GM12878 (cell line): ENCODE measurements at regions not wholly inside any gene's neighbourhood (a gene's known extent, or its start where the extent isn't known, plus 50 kb on each side); places are given as distances from the start of the nearest gene placed in this dataset.

Source experiments
- ATAC-seq: fragments of 200-7000 bp; cut with Tn5 transposase; 3 replicates; pipeline ENCODE4 v1.9.1; 2020; ENCODE audit warnings: mild to moderate bottlenecking, moderate library complexity
- BruUV-seq: library from RNA; stranded (reverse); fragments of 400-500 nt; replicated peaks from 2 replicates; lab custom pipeline; 2021; lab: Mats Ljungman, UMichigan
- CTCF ChIA-PET: fragments of 300-600 bp; sonication (Branson Sonifier 250); formaldehyde crosslinking; extraction: SDS; loops from one replicate; lab custom pipeline; 2021; ENCODE audit warnings: inconsistent platforms; lab: Yijun Ruan, JAX
- POLR2A ChIA-PET: fragments of 350-600 bp; formaldehyde crosslinking; extraction: SDS; loops from one replicate; lab custom pipeline; 2021; ENCODE audit warnings: inconsistent platforms; lab: Charles Lee
- RAD21 ChIA-PET: fragments of 300-600 bp; sonication (Branson Sonifier 250); formaldehyde crosslinking; loops from one replicate; lab custom pipeline; 2023; ENCODE audit warnings: antibody characterized with exemption; ENCODE audit not compliant: unreplicated experiment; lab: Charles Lee
- SMC1A ChIA-PET: fragments of 300-600 bp; sonication (Branson Sonifier 250); formaldehyde crosslinking; loops from one replicate; lab custom pipeline; 2023; ENCODE audit not compliant: unreplicated experiment, uncharacterized antibody; lab: Charles Lee
- DNase-seq: peaks from one replicate; pipeline ENCODE4 v3.0.0-alpha.2; 2011; ENCODE audit warnings: low read depth, low spot score
- FAIRE-seq: peaks from 3 replicates; lab custom pipeline; 2011; peaks lifted over from hg19 to GRCh38; lab: Jason Lieb, UNC
- H2AFZ ChIP-seq: 2 replicates; pipeline ENCODE4 v1.6.0; 2011; ENCODE audit warnings: low read depth, low read length, control low read depth; ENCODE audit not compliant: control insufficient read depth
- H3K27ac ChIP-seq: 2 replicates; pipeline ENCODE4 v1.5.1; 2011; ENCODE audit warnings: control low read depth; ENCODE audit not compliant: control insufficient read depth, insufficient read depth
- H3K27me3 ChIP-seq, 2 experiments: replicated peaks in 1 of 2; 2 replicates each; pipeline versions ENCODE4 v1.6.0 to v1.6.1; 2011; ENCODE audit warnings: low read length in 1 of 2; ENCODE audit not compliant: control insufficient read depth in 2 of 2, insufficient read depth in 2 of 2
- H3K36me3 ChIP-seq, 2 experiments: 2 replicates each; pipeline ENCODE4 v1.5.1; 2011; ENCODE audit warnings: low read length in 1 of 2; ENCODE audit not compliant: control insufficient read depth in 2 of 2, insufficient read depth in 2 of 2
- H3K4me1 ChIP-seq: 2 replicates; pipeline ENCODE4 v1.6.1; 2011; ENCODE audit warnings: mild to moderate bottlenecking, low read length, moderate library complexity, mixed read lengths; ENCODE audit not compliant: control insufficient read depth, insufficient read depth
- H3K4me2 ChIP-seq: 2 replicates; pipeline ENCODE4 v1.6.0; 2011; ENCODE audit warnings: control low read depth; ENCODE audit not compliant: control insufficient read depth, insufficient read depth
- H3K4me3 ChIP-seq: fragments of 200-600 bp; sonication (generic); 2 replicates; pipeline ENCODE4 v1.5.1; 2016
- H3K79me2 ChIP-seq: 2 replicates; pipeline ENCODE4 v1.6.0; 2011; ENCODE audit warnings: low read length; ENCODE audit not compliant: control insufficient read depth, insufficient read depth
- H3K9ac ChIP-seq: 2 replicates; pipeline ENCODE4 v1.8.0; 2011; ENCODE audit warnings: low read length, control low read depth, mixed read lengths; ENCODE audit not compliant: control insufficient read depth, insufficient read depth
- H3K9me3 ChIP-seq: replicated peaks from 3 replicates; pipeline ENCODE4 v1.5.1; 2011; ENCODE audit warnings: mild to moderate bottlenecking, low read length; ENCODE audit not compliant: control insufficient read depth, insufficient read depth
- H4K20me1 ChIP-seq: 2 replicates; pipeline ENCODE4 v1.6.0; 2011; ENCODE audit not compliant: control insufficient read depth, insufficient read depth
- CHD2 ChIP-seq: IDR thresholded peaks from 2 replicates; pipeline ENCODE4 v1.6.1; 2011; ENCODE audit warnings: low read depth, low read length, improper control_type of control experiment, borderline replicate concordance
- DPF2 ChIP-seq: fragments of 450-650 bp; IDR thresholded peaks from 2 replicates; pipeline ENCODE4 v1.6.1; 2017; ENCODE audit warnings: mild to moderate bottlenecking
- MEF2B ChIP-seq: fragments of 450-650 bp; IDR thresholded peaks from 2 replicates; pipeline ENCODE4 v1.6.1; 2018; ENCODE audit warnings: mild to moderate bottlenecking, moderate library complexity; ENCODE audit not compliant: partially characterized antibody, poor library complexity, severe bottlenecking
- MYB ChIP-seq: fragments of 150-350 bp; IDR thresholded peaks from 2 replicates; pipeline ENCODE4 v1.6.1; 2014; ENCODE audit warnings: mild to moderate bottlenecking, low read depth, low read length, borderline replicate concordance
- NBN ChIP-seq: fragments of 450-650 bp; IDR thresholded peaks from 2 replicates; pipeline ENCODE4 v1.6.1; 2016
- POLR2AphosphoS2 ChIP-seq: IDR thresholded peaks from 2 replicates; pipeline ENCODE4 v1.6.1; 2011; ENCODE audit warnings: low read depth, mild to moderate bottlenecking, low read length, improper control_type of control experiment, moderate library complexity
- RB1 ChIP-seq: fragments of 450-650 bp; formaldehyde crosslinking; IDR thresholded peaks from 2 replicates; pipeline ENCODE4 v1.6.1; 2017; ENCODE audit warnings: mild to moderate bottlenecking, borderline replicate concordance
- RFX5 ChIP-seq: IDR thresholded peaks from 2 replicates; pipeline ENCODE4 v1.6.1; 2011; ENCODE audit warnings: low read depth, low read length, improper control_type of control experiment
- SIN3A ChIP-seq: IDR thresholded peaks from 2 replicates; pipeline ENCODE4 v1.6.1; 2012; ENCODE audit warnings: low read depth, low read length, improper control_type of control experiment
- SRF ChIP-seq, 2 experiments: IDR thresholded peaks; 2 replicates each; pipeline ENCODE4 v1.6.1; 2011; ENCODE audit warnings: low read depth in 2 of 2, low read length in 2 of 2, mild to moderate bottlenecking in 1 of 2, moderate library complexity in 1 of 2
- ZNF207 ChIP-seq: fragments of 450-650 bp; IDR thresholded peaks from 2 replicates; pipeline ENCODE4 v1.6.1; 2014; ENCODE audit warnings: antibody characterized with exemption, mild to moderate bottlenecking, borderline replicate concordance
- ZNF24 ChIP-seq: fragments of 450-650 bp; IDR thresholded peaks from 2 replicates; pipeline ENCODE4 v1.6.1; 2017; ENCODE audit warnings: antibody characterized with exemption, mild to moderate bottlenecking
- ZNF274 ChIP-seq: IDR thresholded peaks from one replicate; pipeline ENCODE4 v1.8.0; 2011; ENCODE audit not compliant: insufficient read length, insufficient read depth
- WGBS: methylation state at CpG from one replicate; pipeline ENCODE4 v1.1.6; 2016; ENCODE audit warnings: low lambda C conversion rate; ENCODE audit not compliant: insufficient replicate concordance, insufficient coverage; ENCODE audit errors: missing lambda C conversion rate; 5-methylcytosine and 5-hydroxymethylcytosine counted together
- in situ Hi-C: fragments of 300-500 bp; cut with MboI; formaldehyde crosslinking; loops from 9 replicates; pipeline ENCODE4 v1.14.3; 2018; ENCODE audit warnings: mixed read lengths
- intact Hi-C: fragments of 100-400 bp; cut with micrococcal nuclease; formaldehyde crosslinking; loops from one replicate; pipeline ENCODE4 v1.14.2; 2022; ENCODE audit not compliant: unreplicated experiment
- TF ChIP-seq, protein P1 (sequence below): fragments of 450-650 bp; IDR thresholded peaks from 2 replicates; pipeline ENCODE4 v1.6.1; 2017; ENCODE audit warnings: borderline replicate concordance

DNA sequence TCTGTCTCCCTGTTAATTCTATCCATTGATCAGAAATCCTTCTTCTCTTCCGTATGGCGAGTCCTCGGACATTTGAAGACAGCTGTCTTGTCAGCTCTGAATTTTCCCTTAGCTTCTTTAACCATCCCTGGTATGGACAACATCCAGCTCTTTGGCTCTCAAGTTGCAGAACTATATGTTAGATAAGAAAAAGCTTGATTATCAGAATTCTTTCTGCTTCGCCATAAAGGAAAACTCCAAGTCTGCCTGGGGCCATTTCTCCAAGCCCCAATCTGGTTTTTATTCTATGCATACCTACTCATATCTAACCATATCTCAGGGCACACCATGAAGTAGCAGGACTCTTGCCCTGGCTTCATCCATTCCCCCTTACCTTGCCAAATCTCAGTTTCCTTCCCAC lies 215.7 kb upstream of the TMC3 start:
- no peak for FAIRE-seq
- CTCF ChIA-PET = interaction anchor here (0.5 kb wide), 1 partner anchor 460 kb away, joined by 3 read pairs; no protein-coding TSS in a partner anchor

More for the DNA sequence above, 215.7 kb upstream of the TMC3 start:
- POLR2A ChIA-PET = no interaction called here
- no peaks in the 10 kb centered on the region for H4K20me1 ChIP-seq
- SMC1A ChIA-PET = no interaction called here
- no TSS peak for BruUV-seq
- H3K27me3 ChIP-seq = no peaks in the 10 kb centered on the region
- no peak overlapping the region for H3K27ac ChIP-seq
- no peaks in the 10 kb centered on the region for H3K4me1 ChIP-seq
- no peak overlapping the region for H3K4me3 ChIP-seq
- DNase-seq (no peak), ATAC-seq (no peak)
- H3K79me2 ChIP-seq = no peaks in the 10 kb centered on the region
- H3K9ac ChIP-seq = no peak overlapping the region
- no peaks in the 10 kb centered on the region; the same call in 2 of the 3 replicates for H3K9me3 ChIP-seq
- RAD21 ChIA-PET = no interaction called here
- H2AFZ ChIP-seq = no peak overlapping the region
- TF ChIP-seq MYB (no peak), SRF (IDR thresholded peaks at IDR 0.05; ENCODE audit: low read depth in 2 of 2, low read length in 2 of 2) (no peak), MEF2B (no peak), DPF2 (no peak), NBN (no peak), ZNF274 (no peak), RFX5 (no peak), POLR2AphosphoS2 (no peak), SIN3A (no peak), ZNF207 (no peak), ZNF24 (no peak), RB1 (no peak), CHD2 (no peak)
- TF ChIP-seq, protein P1, sequence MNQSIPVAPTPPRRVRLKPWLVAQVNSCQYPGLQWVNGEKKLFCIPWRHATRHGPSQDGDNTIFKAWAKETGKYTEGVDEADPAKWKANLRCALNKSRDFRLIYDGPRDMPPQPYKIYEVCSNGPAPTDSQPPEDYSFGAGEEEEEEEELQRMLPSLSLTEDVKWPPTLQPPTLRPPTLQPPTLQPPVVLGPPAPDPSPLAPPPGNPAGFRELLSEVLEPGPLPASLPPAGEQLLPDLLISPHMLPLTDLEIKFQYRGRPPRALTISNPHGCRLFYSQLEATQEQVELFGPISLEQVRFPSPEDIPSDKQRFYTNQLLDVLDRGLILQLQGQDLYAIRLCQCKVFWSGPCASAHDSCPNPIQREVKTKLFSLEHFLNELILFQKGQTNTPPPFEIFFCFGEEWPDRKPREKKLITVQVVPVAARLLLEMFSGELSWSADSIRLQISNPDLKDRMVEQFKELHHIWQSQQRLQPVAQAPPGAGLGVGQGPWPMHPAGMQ = no peak
- intact Hi-C loops = no loop called here
- H3K4me2 ChIP-seq = no peak overlapping the region
- H3K36me3 ChIP-seq = no peaks in the 10 kb centered on the region
- in situ Hi-C loops = no loop called here
- WGBS = 53% methylated on average over 4 of the region's 4 CpGs
